ENCODE measurements at regions not wholly inside any gene's neighbourhood (a gene's known extent, or its start where the extent isn't known, plus 50 kb on each side); places are given as distances from the start of the nearest gene placed in this dataset.

GRCh38 chr15:77781151-77781945 is 148.6 kb upstream of the LINGO1 start:
- no peak overlapping the region for H3K27ac ChIP-seq (ENCODE audit: low read length)
- H3K9me3 ChIP-seq (ENCODE audit: control insufficient read depth, insufficient read depth, low read depth, low read length) = no peaks in the 10 kb centered on the region
- H3K36me3 ChIP-seq (ENCODE audit: control insufficient read depth, insufficient read depth, low read length) = no peaks in the 10 kb centered on the region
- no TSS peak for BruUV-seq (replicated peaks)
- ATAC-seq (no peak), DNase-seq (ENCODE audit: low read depth, low spot score) (no peak)
- H3K27me3 ChIP-seq (ENCODE audit: control insufficient read depth, insufficient read depth, low read length) = no peaks in the 10 kb centered on the region
- H3K4me3 ChIP-seq (ENCODE audit: low read depth in 2 of 2, low read length in 2 of 2) = no peak overlapping the region
- intact Hi-C loops (cut with micrococcal nuclease; ENCODE audit: unreplicated experiment) = no loop called here
- CTCF ChIA-PET = interaction anchor here (0.6 kb wide), 2 partner anchors 22 to 368 kb away, joined by 3 to 5 read pairs; partner anchors contain the start of gene IDH3A
- H3K4me1 ChIP-seq (ENCODE audit: control insufficient read depth, insufficient read depth, low read length) = no peaks in the 10 kb centered on the region
- POLR2A ChIA-PET = interaction anchor here (0.6 to 1.1 kb wide), 3 partner anchors 12 to 1696 kb away, joined by 3 to 5 read pairs (median 5); no protein-coding TSS in a partner anchor
- TF ChIP-seq CTCF (IDR thresholded peaks at IDR 0.05) (no peak), TCF7L2 (IDR thresholded peaks at IDR 0.05; ENCODE audit: low read depth, low read length) (no peak), POLR2AphosphoS5 (IDR thresholded peaks at IDR 0.05; ENCODE audit: low read depth, low read length) (no peak), SIN3A (IDR thresholded peaks at IDR 0.05; ENCODE audit: borderline replicate concordance, insufficient read depth, low read depth, low read length) (no peak)
- TF ChIP-seq, protein P1, sequence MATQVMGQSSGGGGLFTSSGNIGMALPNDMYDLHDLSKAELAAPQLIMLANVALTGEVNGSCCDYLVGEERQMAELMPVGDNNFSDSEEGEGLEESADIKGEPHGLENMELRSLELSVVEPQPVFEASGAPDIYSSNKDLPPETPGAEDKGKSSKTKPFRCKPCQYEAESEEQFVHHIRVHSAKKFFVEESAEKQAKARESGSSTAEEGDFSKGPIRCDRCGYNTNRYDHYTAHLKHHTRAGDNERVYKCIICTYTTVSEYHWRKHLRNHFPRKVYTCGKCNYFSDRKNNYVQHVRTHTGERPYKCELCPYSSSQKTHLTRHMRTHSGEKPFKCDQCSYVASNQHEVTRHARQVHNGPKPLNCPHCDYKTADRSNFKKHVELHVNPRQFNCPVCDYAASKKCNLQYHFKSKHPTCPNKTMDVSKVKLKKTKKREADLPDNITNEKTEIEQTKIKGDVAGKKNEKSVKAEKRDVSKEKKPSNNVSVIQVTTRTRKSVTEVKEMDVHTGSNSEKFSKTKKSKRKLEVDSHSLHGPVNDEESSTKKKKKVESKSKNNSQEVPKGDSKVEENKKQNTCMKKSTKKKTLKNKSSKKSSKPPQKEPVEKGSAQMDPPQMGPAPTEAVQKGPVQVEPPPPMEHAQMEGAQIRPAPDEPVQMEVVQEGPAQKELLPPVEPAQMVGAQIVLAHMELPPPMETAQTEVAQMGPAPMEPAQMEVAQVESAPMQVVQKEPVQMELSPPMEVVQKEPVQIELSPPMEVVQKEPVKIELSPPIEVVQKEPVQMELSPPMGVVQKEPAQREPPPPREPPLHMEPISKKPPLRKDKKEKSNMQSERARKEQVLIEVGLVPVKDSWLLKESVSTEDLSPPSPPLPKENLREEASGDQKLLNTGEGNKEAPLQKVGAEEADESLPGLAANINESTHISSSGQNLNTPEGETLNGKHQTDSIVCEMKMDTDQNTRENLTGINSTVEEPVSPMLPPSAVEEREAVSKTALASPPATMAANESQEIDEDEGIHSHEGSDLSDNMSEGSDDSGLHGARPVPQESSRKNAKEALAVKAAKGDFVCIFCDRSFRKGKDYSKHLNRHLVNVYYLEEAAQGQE (IDR thresholded peaks at IDR 0.05; ENCODE audit: insufficient read depth in 1 of 2, low read depth in 2 of 2, low read length in 1 of 2) = no peak
- in situ Hi-C loops (cut with HindIII; ENCODE audit: low pct_unique_long_range_greater_than_20kb, low sequenced_read_pairs) = no loop called here

DNA sequence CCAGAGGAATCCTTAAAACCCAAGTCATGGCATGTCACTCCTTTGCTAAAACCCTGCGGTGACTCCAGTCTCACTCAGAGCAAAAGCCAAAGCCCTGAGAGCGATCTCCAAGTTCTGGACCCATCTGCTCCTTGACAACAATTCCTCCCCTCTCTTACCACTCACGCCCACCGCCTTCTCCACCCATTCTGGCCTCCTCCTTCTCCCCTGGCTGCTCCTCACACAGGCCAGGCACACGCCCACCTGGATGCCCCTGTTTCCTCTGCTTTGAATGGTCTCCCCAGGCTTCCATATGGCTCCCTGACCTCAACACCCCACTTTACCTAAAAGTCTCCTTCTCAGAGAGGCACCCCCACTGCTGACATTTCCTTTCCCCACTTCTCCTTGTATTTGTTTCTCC is 146.1 kb upstream of the LINGO1 start:
- no TSS peak for BruUV-seq (replicated peaks)
- no peaks in the 10 kb centered on the region for H3K27me3 ChIP-seq (ENCODE audit: control insufficient read depth, insufficient read depth, low read length)
- in situ Hi-C loops (cut with HindIII; ENCODE audit: low pct_unique_long_range_greater_than_20kb, low sequenced_read_pairs) = no loop called here

More for the DNA sequence above, 146.1 kb upstream of the LINGO1 start:
- no peaks in the 10 kb centered on the region for H3K9me3 ChIP-seq (ENCODE audit: control insufficient read depth, insufficient read depth, low read depth, low read length)
- no peak overlapping the region for H3K4me3 ChIP-seq (ENCODE audit: low read depth in 2 of 2, low read length in 2 of 2)
- TF ChIP-seq SIN3A (IDR thresholded peaks at IDR 0.05; ENCODE audit: borderline replicate concordance, insufficient read depth, low read depth, low read length) = no peak
- TF ChIP-seq POLR2AphosphoS5 (IDR thresholded peaks at IDR 0.05; ENCODE audit: low read depth, low read length) = no peak
- TF ChIP-seq CTCF (IDR thresholded peaks at IDR 0.05) = no peak
- TF ChIP-seq, protein P1 (IDR thresholded peaks at IDR 0.05; ENCODE audit: insufficient read depth in 1 of 2, low read depth in 2 of 2, low read length in 1 of 2) = no peak
- TF ChIP-seq TCF7L2 (IDR thresholded peaks at IDR 0.05; ENCODE audit: low read depth, low read length) = no peak
- no peak for DNase-seq (ENCODE audit: low read depth, low spot score)
- POLR2A ChIA-PET = no interaction called here
- intact Hi-C loops (cut with micrococcal nuclease; ENCODE audit: unreplicated experiment) = no loop called here
- no peak for ATAC-seq
- H3K4me1 ChIP-seq (ENCODE audit: control insufficient read depth, insufficient read depth, low read length) = no peaks in the 10 kb centered on the region
- no peak overlapping the region for H3K27ac ChIP-seq (ENCODE audit: low read length)
- no peaks in the 10 kb centered on the region for H3K36me3 ChIP-seq (ENCODE audit: control insufficient read depth, insufficient read depth, low read length)
- CTCF ChIA-PET = no interaction called here

Data from Panc1 (cell line).